ENCODE measurements at regions not wholly inside any gene's neighbourhood (a gene's known extent, or its start where the extent isn't known, plus 50 kb on each side); places are given as distances from the start of the nearest gene placed in this dataset.
A peak's percentile ranks its signal among the peaks of the same experiment; 100 is the strongest.

- H3K9ac ChIP-seq (ENCODE audit: insufficient read depth in 1 of 2, low read length in 2 of 2): no peak overlapping the region
- no peaks in the 10 kb centered on the region for H3K4me1 ChIP-seq (ENCODE audit: control insufficient read depth in 5 of 5, insufficient read depth in 5 of 5, low read length in 5 of 5)
- H3K4me3 ChIP-seq: no peak overlapping the region
- TF ChIP-seq CTCF (IDR thresholded peaks at IDR 0.05; ENCODE audit: control extremely low read depth, extremely low read depth): no peak
- no peak for DNase-seq
- H3K27me3 ChIP-seq (ENCODE audit: control insufficient read depth in 3 of 3, insufficient read depth in 3 of 3, low read length in 2 of 3): no peaks in the 10 kb centered on the region
- WGBS, 2 donors: 41 to 47% methylated on average over 1 of the region's 1 CpG
- no peak for ATAC-seq (ENCODE audit: insufficient read depth, low FRiP score)
- H3K36me3 ChIP-seq (ENCODE audit: control insufficient read depth in 4 of 4, insufficient read depth in 4 of 4, low read length in 4 of 4): no peaks in the 10 kb centered on the region
- no peak overlapping the region for H3K27ac ChIP-seq (ENCODE audit: low read depth in 1 of 2, low read length in 1 of 2)
- H3K9me3 ChIP-seq (ENCODE audit: control insufficient read depth in 4 of 4, insufficient read depth in 3 of 4, low read length in 3 of 4): peaks cover 0 to 16% (median 10%) of the 10 kb centered on the region in 4 donors
Measured at GRCh38 chr16:52851211-52851740, 201.4 kb downstream of the CHD9NB start.

GRCh38 chr16:52843381-52843780 is 209.3 kb downstream of the CHD9NB start:
- no peaks in the 10 kb centered on the region for H3K36me3 ChIP-seq (ENCODE audit: control insufficient read depth in 4 of 4, insufficient read depth in 4 of 4, low read length in 4 of 4)
- DNase-seq (peak; percentile 58 to 93 (median 89)), ATAC-seq (ENCODE audit: insufficient read depth, low FRiP score) (no peak)
- H3K4me1 ChIP-seq (ENCODE audit: control insufficient read depth in 5 of 5, insufficient read depth in 5 of 5, low read length in 5 of 5): peaks cover 0 to 35% (median 0%) of the 10 kb centered on the region in 5 donors
- peaks cover 0 to 2% (median 0%) of the 10 kb centered on the region in 4 donors for H3K9me3 ChIP-seq (ENCODE audit: control insufficient read depth in 4 of 4, insufficient read depth in 3 of 4, low read length in 3 of 4)
- H3K4me3 ChIP-seq: no peak overlapping the region
- H3K27ac ChIP-seq (ENCODE audit: low read depth in 1 of 2, low read length in 1 of 2): no peak overlapping the region
- no peak for TF ChIP-seq CTCF (IDR thresholded peaks at IDR 0.05; ENCODE audit: control extremely low read depth, extremely low read depth)
- no peaks in the 10 kb centered on the region for H3K27me3 ChIP-seq (ENCODE audit: control insufficient read depth in 3 of 3, insufficient read depth in 3 of 3, low read length in 2 of 3)
- no peak overlapping the region for H3K9ac ChIP-seq (ENCODE audit: insufficient read depth in 1 of 2, low read length in 2 of 2)

GRCh38 chr16:52837251-52837650 is 215.4 kb downstream of the CHD9NB start:
- no peak for DNase-seq
- Histone ChIP-seq H3K27ac (ENCODE audit: low read depth in 1 of 2, low read length in 1 of 2) (no peak overlapping the region), H3K9me3 (ENCODE audit: control insufficient read depth in 4 of 4, insufficient read depth in 3 of 4, low read length in 3 of 4) (peaks cover 0 to 2% (median 0%) of the 10 kb centered on the region in 4 donors), H3K36me3 (ENCODE audit: control insufficient read depth in 4 of 4, insufficient read depth in 4 of 4, low read length in 4 of 4) (no peaks in the 10 kb centered on the region), H3K27me3 (ENCODE audit: control insufficient read depth in 3 of 3, insufficient read depth in 3 of 3, low read length in 2 of 3) (no peaks in the 10 kb centered on the region), H3K4me1 (ENCODE audit: control insufficient read depth in 5 of 5, insufficient read depth in 5 of 5, low read length in 5 of 5) (peaks cover 0 to 29% (median 0%) of the 10 kb centered on the region in 5 donors), H3K4me3 (no peak overlapping the region), H3K9ac (ENCODE audit: insufficient read depth in 1 of 2, low read length in 2 of 2) (no peak overlapping the region)
- TF ChIP-seq CTCF (IDR thresholded peaks at IDR 0.05; ENCODE audit: control extremely low read depth, extremely low read depth): no peak
- no peak for ATAC-seq (ENCODE audit: insufficient read depth, low FRiP score)
- WGBS, 2 donors: 47 to 65% methylated on average over 3 of the region's 3 CpGs
